ENCODE measurements at regions not wholly inside any gene's neighbourhood (a gene's known extent, or its start where the extent isn't known, plus 50 kb on each side); places are given as distances from the start of the nearest gene placed in this dataset.

GRCh38 chr16:63488955-63489354, 1452.7 kb upstream of the CDH8 start:
- Mint-ChIP-seq H3K4me1 (no peaks in the 10 kb centered on the region), H3K27me3 (ENCODE audit: low read depth) (no peaks in the 10 kb centered on the region), H3K27ac (no peak overlapping the region), H3K36me3 (ENCODE audit: insufficient read depth in 1 of 3, low read depth in 3 of 3) (no peaks in the 10 kb centered on the region; a peak in 1 of 7 replicates), H3K9me3 (peaks cover 0 to 1% of the 10 kb centered on the region in 2 experiments; a peak in 2 of 5 replicates), H3K4me3 (no peak overlapping the region)
- no peak for DNase-seq
- Histone ChIP-seq H4K20me1 (ENCODE audit: control insufficient read depth, insufficient read depth, insufficient read length) (no peaks in the 10 kb centered on the region), H3K27me3 (ENCODE audit: insufficient read depth, low read length) (no peaks in the 10 kb centered on the region), H3K18ac (ENCODE audit: insufficient read length, low read depth, low read length) (no peak overlapping the region), H2AFZ (ENCODE audit: low read length) (no peak overlapping the region), H4K8ac (replicated peaks; ENCODE audit: insufficient read length, low read depth, low read length) (no peak overlapping the region), H3K9ac (ENCODE audit: extremely low read depth, insufficient read length, low read length) (no peak overlapping the region), H3K56ac (ENCODE audit: insufficient read length, low read depth, low read length) (no peak overlapping the region), H3K23me2 (ENCODE audit: insufficient read length, low read depth, low read length, poor library complexity, severe bottlenecking) (no peaks in the 10 kb centered on the region), H4K91ac (ENCODE audit: insufficient read length, low read depth, low read length) (no peak overlapping the region), H2BK5ac (ENCODE audit: insufficient read length, low read length) (no peak overlapping the region), H3K4me2 (ENCODE audit: insufficient read depth, insufficient read length, low read length) (no peak overlapping the region), H3K4me1 (ENCODE audit: insufficient read depth, low read length) (no peaks in the 10 kb centered on the region), H2BK15ac (ENCODE audit: low read depth, low read length) (no peak overlapping the region), H2BK120ac (ENCODE audit: low read depth, low read length, poor library complexity, severe bottlenecking) (no peak overlapping the region), H3K14ac (ENCODE audit: insufficient read depth, low read length) (no peak overlapping the region), H3T11ph (ENCODE audit: low read length) (no peak overlapping the region), H3K23ac (ENCODE audit: insufficient read length, low read depth, low read length) (no peak overlapping the region), H3K79me2 (ENCODE audit: insufficient read depth, low read length) (no peaks in the 10 kb centered on the region), H2BK12ac (ENCODE audit: insufficient read length, low read depth, low read length) (no peak overlapping the region), H2AK5ac (ENCODE audit: insufficient read length, low read length) (no peak overlapping the region), H3K4ac (ENCODE audit: low read depth, low read length) (no peak overlapping the region), H3K27ac (ENCODE audit: insufficient read length, low read depth, low read length) (no peak overlapping the region), H2BK20ac (ENCODE audit: low read depth, low read length, poor library complexity, severe bottlenecking) (no peak overlapping the region), H4K5ac (ENCODE audit: insufficient read length, low read depth, low read length) (no peak overlapping the region), H3K9me3 (ENCODE audit: control insufficient read depth, low read depth, low read length) (no peaks in the 10 kb centered on the region), H3K79me1 (ENCODE audit: insufficient read depth, low read depth, low read length, poor library complexity, severe bottlenecking) (no peaks in the 10 kb centered on the region)
- TF ChIP-seq CTCF (conservative IDR thresholded peaks at IDR 0.05) = no peak

Measured in H9 (cell line).